ENCODE measurements at regions not wholly inside any gene's neighbourhood (a gene's known extent, or its start where the extent isn't known, plus 50 kb on each side); places are given as distances from the start of the nearest gene placed in this dataset.

DNA sequence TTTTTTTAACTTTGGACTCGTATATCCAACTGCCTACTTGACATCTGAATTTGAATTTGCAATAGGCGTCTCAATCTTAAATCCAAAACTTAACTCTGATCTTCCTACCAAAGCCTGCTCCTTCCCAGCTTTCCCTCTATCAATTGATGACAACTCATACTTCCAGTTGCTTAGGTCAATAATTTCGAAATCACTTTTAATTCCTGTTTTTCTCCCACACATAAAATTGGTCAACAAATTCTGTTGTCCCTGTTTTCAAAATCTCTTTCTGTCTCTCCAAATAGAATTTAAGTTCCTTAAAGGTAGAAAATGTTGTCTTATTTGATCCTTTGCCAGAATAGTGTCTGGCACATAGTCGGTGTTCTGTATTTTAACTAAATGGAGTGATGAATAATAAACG is 332.4 kb downstream of the SATB1 start:
- H3K36me3 ChIP-seq (ENCODE audit: insufficient read depth) = no peaks in the 10 kb centered on the region
- no peak overlapping the region for H3K4me2 ChIP-seq
- H3K27ac ChIP-seq = no peak overlapping the region
- H3K4me1 ChIP-seq (ENCODE audit: low read depth, poor library complexity, severe bottlenecking) = no peaks in the 10 kb centered on the region
- H3K4me3 ChIP-seq (IDR thresholded peaks at IDR 0.05; ENCODE audit: insufficient read depth, low read depth, low read length) = no peak overlapping the region
- no peak overlapping the region for H2AFZ ChIP-seq (ENCODE audit: low read depth)
- TF ChIP-seq, protein P1, sequence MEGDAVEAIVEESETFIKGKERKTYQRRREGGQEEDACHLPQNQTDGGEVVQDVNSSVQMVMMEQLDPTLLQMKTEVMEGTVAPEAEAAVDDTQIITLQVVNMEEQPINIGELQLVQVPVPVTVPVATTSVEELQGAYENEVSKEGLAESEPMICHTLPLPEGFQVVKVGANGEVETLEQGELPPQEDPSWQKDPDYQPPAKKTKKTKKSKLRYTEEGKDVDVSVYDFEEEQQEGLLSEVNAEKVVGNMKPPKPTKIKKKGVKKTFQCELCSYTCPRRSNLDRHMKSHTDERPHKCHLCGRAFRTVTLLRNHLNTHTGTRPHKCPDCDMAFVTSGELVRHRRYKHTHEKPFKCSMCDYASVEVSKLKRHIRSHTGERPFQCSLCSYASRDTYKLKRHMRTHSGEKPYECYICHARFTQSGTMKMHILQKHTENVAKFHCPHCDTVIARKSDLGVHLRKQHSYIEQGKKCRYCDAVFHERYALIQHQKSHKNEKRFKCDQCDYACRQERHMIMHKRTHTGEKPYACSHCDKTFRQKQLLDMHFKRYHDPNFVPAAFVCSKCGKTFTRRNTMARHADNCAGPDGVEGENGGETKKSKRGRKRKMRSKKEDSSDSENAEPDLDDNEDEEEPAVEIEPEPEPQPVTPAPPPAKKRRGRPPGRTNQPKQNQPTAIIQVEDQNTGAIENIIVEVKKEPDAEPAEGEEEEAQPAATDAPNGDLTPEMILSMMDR (conservative IDR thresholded peaks at IDR 0.05; ENCODE audit: low read depth, low read length) = no peak
- no peaks in the 10 kb centered on the region for H3K79me2 ChIP-seq (ENCODE audit: insufficient read depth, low read depth)
- no peaks in the 10 kb centered on the region for H4K20me1 ChIP-seq (ENCODE audit: insufficient read depth)
- no peaks in the 10 kb centered on the region for H3K27me3 ChIP-seq (ENCODE audit: insufficient read depth, low read depth)
- no peak overlapping the region for H3K9ac ChIP-seq

DNA sequence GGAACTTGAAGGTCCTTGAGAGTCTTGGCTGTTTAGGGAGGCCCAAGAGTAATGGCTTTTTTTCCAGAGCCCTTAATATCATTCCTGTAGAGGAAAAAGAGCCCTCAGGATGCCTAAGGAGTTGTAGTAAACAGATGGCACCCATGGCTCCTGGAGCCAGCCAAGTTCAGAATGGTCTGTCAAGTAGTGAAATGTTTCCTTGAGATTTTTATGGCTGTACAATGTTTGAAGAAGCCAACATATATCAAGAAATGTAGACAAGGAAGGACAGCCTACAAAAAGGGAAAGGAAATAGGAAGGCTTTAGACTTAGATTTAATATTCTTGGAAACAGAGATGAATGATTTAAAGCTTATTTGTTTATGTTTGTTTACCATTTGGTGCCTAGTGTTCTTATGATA is 334.8 kb downstream of the SATB1 start:
- Histone ChIP-seq H3K27ac (no peak overlapping the region), H3K4me3 (IDR thresholded peaks at IDR 0.05; ENCODE audit: insufficient read depth, low read depth, low read length) (no peak overlapping the region), H4K20me1 (ENCODE audit: insufficient read depth) (no peaks in the 10 kb centered on the region), H3K4me1 (ENCODE audit: low read depth, poor library complexity, severe bottlenecking) (no peaks in the 10 kb centered on the region), H3K27me3 (ENCODE audit: insufficient read depth, low read depth) (no peaks in the 10 kb centered on the region), H2AFZ (ENCODE audit: low read depth) (no peak overlapping the region), H3K9ac (no peak overlapping the region), H3K79me2 (ENCODE audit: insufficient read depth, low read depth) (no peaks in the 10 kb centered on the region), H3K4me2 (no peak overlapping the region), H3K36me3 (ENCODE audit: insufficient read depth) (no peaks in the 10 kb centered on the region)
- TF ChIP-seq, protein P1 (conservative IDR thresholded peaks at IDR 0.05; ENCODE audit: low read depth, low read length) = no peak

DNA sequence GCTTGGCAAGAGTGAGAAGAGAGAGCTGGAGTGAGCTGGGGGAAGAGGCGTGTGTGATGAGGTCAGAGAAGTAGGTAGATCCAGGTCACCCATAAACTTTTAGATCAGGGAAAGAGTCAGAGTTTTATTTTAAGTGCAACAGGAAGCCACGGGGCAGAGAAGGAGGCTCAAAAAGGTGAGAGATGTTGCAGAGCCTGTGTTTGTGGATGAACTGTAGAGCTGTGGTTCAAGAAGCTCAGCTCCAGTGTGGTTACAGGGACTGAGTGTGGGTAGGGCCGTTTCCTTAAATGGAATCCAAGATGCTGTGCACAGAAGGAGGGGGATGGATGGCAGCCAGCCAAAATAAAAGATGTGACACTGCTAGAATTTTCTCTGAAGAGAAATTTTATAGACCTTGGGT is 337.2 kb downstream of the SATB1 start:
- Histone ChIP-seq H3K4me1 (ENCODE audit: low read depth, poor library complexity, severe bottlenecking) (no peaks in the 10 kb centered on the region), H4K20me1 (ENCODE audit: insufficient read depth) (no peaks in the 10 kb centered on the region), H3K27ac (no peak overlapping the region), H3K79me2 (ENCODE audit: insufficient read depth, low read depth) (no peaks in the 10 kb centered on the region), H2AFZ (ENCODE audit: low read depth) (no peak overlapping the region), H3K27me3 (ENCODE audit: insufficient read depth, low read depth) (no peaks in the 10 kb centered on the region), H3K4me3 (IDR thresholded peaks at IDR 0.05; ENCODE audit: insufficient read depth, low read depth, low read length) (no peak overlapping the region), H3K9ac (no peak overlapping the region), H3K4me2 (no peak overlapping the region), H3K36me3 (ENCODE audit: insufficient read depth) (no peaks in the 10 kb centered on the region)
- TF ChIP-seq, protein P1 (conservative IDR thresholded peaks at IDR 0.05; ENCODE audit: low read depth, low read length) = no peak

DNA sequence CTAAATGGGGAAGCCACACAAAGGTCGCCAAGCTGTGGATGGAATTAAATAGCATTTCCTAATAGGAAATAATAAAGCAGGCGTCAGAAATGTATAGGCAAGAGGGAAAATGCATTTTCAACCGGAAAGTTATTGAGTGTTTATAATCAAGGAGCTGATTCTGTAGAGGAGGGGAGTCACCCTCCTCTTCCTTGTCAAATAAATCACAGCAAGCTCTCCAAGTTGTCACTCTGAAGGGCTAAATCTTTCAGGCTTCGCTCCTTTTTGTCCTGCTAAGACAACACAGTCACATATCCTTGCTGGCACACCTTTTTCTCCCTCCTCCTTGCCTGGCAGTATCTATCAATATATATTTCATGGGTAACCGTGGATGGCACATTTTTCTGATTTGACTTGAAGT is 338.4 kb downstream of the SATB1 start:
- Histone ChIP-seq H3K9ac (no peak overlapping the region), H3K27me3 (ENCODE audit: insufficient read depth, low read depth) (no peaks in the 10 kb centered on the region), H3K79me2 (ENCODE audit: insufficient read depth, low read depth) (no peaks in the 10 kb centered on the region), H3K36me3 (ENCODE audit: insufficient read depth) (no peaks in the 10 kb centered on the region), H3K27ac (no peak overlapping the region), H3K4me2 (no peak overlapping the region), H2AFZ (ENCODE audit: low read depth) (no peak overlapping the region), H4K20me1 (ENCODE audit: insufficient read depth) (no peaks in the 10 kb centered on the region), H3K4me1 (ENCODE audit: low read depth, poor library complexity, severe bottlenecking) (no peaks in the 10 kb centered on the region), H3K4me3 (IDR thresholded peaks at IDR 0.05; ENCODE audit: insufficient read depth, low read depth, low read length) (no peak overlapping the region)
- TF ChIP-seq, protein P1 (conservative IDR thresholded peaks at IDR 0.05; ENCODE audit: low read depth, low read length) = no peak

DNA sequence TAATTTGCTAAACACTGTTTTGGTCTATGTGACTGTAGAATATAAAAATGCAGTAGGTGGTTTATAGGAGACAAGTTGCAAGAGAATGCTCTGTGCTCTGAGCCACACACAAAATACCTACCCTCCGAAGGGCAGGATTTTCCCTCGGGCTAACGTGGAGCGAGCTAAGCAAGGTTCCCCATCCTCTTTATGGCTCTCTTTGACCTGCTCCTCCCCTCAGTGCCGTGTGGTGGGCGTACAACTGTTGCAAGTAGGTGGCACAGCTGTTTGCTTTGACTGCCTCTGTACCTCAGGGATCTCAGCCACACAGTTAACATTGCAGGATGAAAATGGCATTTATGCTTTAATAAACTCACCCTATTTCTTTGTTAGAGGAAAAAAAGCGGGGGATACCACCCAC is 339.1 kb downstream of the SATB1 start:
- TF ChIP-seq, protein P1 (conservative IDR thresholded peaks at IDR 0.05; ENCODE audit: low read depth, low read length) = no peak
- H3K79me2 ChIP-seq (ENCODE audit: insufficient read depth, low read depth) = no peaks in the 10 kb centered on the region
- H3K36me3 ChIP-seq (ENCODE audit: insufficient read depth) = no peaks in the 10 kb centered on the region
- no peak overlapping the region for H3K9ac ChIP-seq
- H4K20me1 ChIP-seq (ENCODE audit: insufficient read depth) = no peaks in the 10 kb centered on the region
- no peak overlapping the region for H3K4me3 ChIP-seq (IDR thresholded peaks at IDR 0.05; ENCODE audit: insufficient read depth, low read depth, low read length)
- H3K4me2 ChIP-seq = no peak overlapping the region
- H3K27me3 ChIP-seq (ENCODE audit: insufficient read depth, low read depth) = no peaks in the 10 kb centered on the region
- no peak overlapping the region for H3K27ac ChIP-seq
- H3K4me1 ChIP-seq (ENCODE audit: low read depth, poor library complexity, severe bottlenecking) = no peaks in the 10 kb centered on the region
- no peak overlapping the region for H2AFZ ChIP-seq (ENCODE audit: low read depth)
